ENCODE measurements at regions not wholly inside any gene's neighbourhood (a gene's known extent, or its start where the extent isn't known, plus 50 kb on each side); places are given as distances from the start of the nearest gene placed in this dataset.

- no peak for TF ChIP-seq EZH2 (IDR thresholded peaks at IDR 0.05; ENCODE audit: insufficient read depth, low read length)
- TF ChIP-seq CTCF (IDR thresholded peaks at IDR 0.05; ENCODE audit: insufficient read depth, low read depth, low read length) = no peak
Measured at GRCh38 chr1:166673722-166674121, 165.6 kb upstream of the POGK start.
